ENCODE measurements at regions not wholly inside any gene's neighbourhood (a gene's known extent, or its start where the extent isn't known, plus 50 kb on each side); places are given as distances from the start of the nearest gene placed in this dataset.
"Not testable (repeated sequence)": the region's sequence is repeated elsewhere in the genome, so short reads cannot be mapped to it uniquely, and the experiment has no call there.

DNA sequence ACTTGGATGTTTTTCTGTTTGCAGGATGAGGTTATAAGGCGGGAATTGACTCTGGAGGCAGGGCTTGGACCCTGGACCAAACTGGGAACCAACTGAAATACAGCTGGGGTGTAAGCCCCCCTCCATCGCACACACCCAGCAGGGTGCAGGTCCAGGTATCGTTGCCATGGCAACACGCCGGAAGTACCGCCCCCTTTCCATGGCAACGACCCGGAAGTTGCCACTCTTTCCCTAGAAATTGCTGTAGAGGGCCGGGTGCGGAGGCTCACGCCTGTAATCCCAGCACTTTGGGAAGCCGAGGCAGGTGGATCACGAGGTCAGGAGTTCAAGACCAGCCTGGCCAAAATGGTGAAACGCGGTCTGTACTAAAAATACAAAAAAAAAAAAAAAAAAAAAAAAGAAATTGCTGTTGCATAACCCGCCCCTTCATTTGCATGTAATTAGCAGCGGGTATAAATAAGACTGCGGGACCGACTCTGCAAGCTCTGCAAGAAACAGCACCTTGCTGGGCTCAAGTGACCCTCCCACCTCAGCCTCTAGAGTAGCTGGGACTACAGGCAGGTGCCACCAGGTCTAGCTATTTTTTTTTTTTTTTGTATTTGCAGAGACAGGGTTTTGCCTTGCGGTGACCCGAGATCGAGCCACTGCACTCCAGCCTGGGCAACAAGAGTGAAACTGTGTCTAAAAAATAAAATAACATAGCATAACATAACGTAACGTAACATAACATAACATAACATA lies 139.6 kb downstream of the CRLF2 start:
- no peak for TF ChIP-seq CTCF (IDR thresholded peaks at IDR 0.05; ENCODE audit: insufficient read depth, low read length, poor library complexity, severe bottlenecking)
- Histone ChIP-seq H3K36me3 (ENCODE audit: control insufficient read depth, insufficient read depth, low read length) (no peaks in the 10 kb centered on the region), H3K27me3 (ENCODE audit: control insufficient read depth, insufficient read depth, low read length) (no peaks in the 10 kb centered on the region), H3K4me3 (ENCODE audit: low read depth, low read length) (no peak overlapping the region)
- DNase-seq (ENCODE audit: low read depth) = no peak

DNA sequence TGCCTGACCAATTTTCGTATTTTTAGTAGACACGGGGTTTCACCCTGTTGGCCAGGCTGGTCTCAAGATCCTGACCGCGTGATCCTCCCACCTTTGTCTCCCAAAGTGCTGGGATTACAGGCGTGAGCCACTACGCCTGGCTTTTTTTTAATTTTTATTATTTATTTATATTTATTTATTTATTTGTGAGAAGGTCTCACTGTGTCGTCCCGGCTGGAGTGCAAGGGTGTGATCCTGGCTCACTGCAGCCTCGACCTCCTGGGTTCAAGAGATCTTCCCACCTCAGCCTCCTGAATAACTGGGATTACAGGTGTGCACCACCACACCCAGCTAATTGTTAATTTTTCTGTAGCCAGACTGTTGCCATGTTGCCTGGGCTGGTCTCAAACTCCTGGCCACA lies 141.1 kb downstream of the CRLF2 start:
- Histone ChIP-seq H3K27me3 (ENCODE audit: control insufficient read depth, insufficient read depth, low read length) (no peaks in the 10 kb centered on the region), H3K4me3 (ENCODE audit: low read depth, low read length) (no peak overlapping the region), H3K36me3 (ENCODE audit: control insufficient read depth, insufficient read depth, low read length) (no peaks in the 10 kb centered on the region)
- no peak for DNase-seq (ENCODE audit: low read depth)
- no peak for TF ChIP-seq CTCF (IDR thresholded peaks at IDR 0.05; ENCODE audit: insufficient read depth, low read length, poor library complexity, severe bottlenecking)

DNA sequence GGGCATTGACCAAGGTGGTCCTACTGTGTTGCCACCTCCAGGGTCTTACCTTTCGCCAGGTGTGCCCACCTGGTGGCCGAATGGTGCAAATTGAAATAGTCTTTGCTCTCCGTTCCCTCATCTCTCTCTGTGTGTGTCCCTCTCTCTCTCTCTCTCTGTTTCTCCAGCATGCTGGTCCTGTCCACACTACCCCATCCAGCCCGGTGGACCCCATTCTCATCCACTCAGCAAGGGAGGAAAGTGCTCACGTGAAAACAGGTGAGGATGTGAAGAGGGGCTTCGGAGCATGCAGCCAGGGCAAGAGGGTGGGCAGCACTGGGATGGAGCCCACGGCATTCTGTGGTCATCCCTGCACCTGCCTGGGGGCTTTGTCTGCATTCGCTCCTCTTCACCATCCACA lies 150.1 kb downstream of the CRLF2 start:
- no peaks in the 10 kb centered on the region for H3K27me3 ChIP-seq (ENCODE audit: control insufficient read depth, insufficient read depth, low read length)
- no peak for TF ChIP-seq CTCF (IDR thresholded peaks at IDR 0.05; ENCODE audit: insufficient read depth, low read length, poor library complexity, severe bottlenecking)
- no peaks in the 10 kb centered on the region for H3K36me3 ChIP-seq (ENCODE audit: control insufficient read depth, insufficient read depth, low read length)
- H3K4me3 ChIP-seq (ENCODE audit: low read depth, low read length) = no peak overlapping the region
- DNase-seq (ENCODE audit: low read depth) = no peak

GRCh38 chrX:1060562-1060960 lies 151.9 kb downstream of the CRLF2 start:
- no peak for DNase-seq (ENCODE audit: low read depth)
- H3K36me3 ChIP-seq (ENCODE audit: control insufficient read depth, insufficient read depth, low read length) = no peaks in the 10 kb centered on the region
- no peaks in the 10 kb centered on the region for H3K27me3 ChIP-seq (ENCODE audit: control insufficient read depth, insufficient read depth, low read length)
- no peak overlapping the region for H3K4me3 ChIP-seq (ENCODE audit: low read depth, low read length)
- no peak for TF ChIP-seq CTCF (IDR thresholded peaks at IDR 0.05; ENCODE audit: insufficient read depth, low read length, poor library complexity, severe bottlenecking)

DNA sequence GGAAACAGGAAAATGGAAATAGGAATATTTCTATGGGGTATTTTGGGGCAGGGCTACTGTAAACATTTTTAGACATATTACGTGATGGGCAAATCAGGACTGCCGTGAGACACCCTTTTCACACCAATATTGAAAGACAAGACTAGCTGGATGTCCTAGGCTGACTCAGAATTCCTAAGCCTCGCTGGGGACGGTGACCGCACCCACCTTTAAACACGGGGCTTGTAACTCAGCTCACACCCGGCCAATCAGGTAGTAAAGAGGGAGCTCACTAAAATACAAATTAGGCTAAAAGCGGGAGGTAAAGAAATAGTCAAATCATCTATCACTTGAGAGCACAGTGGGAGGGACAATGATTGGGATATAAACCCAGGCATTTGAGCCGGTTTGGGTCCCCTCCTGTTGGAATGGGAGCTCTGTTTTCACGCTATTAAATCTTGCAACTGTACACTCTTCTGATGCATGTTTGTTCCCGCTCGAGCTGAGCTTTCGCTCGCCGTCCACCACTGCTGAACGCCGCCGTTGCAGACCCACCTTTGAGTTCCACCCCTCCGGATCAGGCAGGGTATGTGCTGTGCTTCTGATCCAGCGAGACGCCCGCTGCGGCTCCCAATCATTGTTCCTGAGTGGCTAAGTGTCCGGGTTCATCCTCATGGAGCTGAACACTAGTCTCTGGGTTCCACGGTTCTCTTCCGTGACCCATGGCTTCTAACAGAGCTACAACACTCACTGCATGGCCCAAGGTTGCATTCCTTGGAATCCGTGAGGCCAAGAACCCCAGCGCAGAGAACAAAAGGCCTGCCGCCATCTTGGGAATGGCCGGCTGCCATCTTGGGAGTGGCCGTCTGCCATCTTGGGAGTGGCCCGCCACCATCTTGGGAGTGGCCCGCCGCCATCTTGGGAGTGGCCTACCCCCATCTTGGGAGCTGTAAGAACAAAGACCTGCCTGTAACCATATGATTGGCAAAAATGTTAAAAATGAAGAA lies 152.6 kb downstream of the CRLF2 start:
- TF ChIP-seq CTCF (IDR thresholded peaks at IDR 0.05; ENCODE audit: insufficient read depth, low read length, poor library complexity, severe bottlenecking) = no peak
- Histone ChIP-seq H3K4me3 (ENCODE audit: low read depth, low read length) (no peak overlapping the region), H3K36me3 (ENCODE audit: control insufficient read depth, insufficient read depth, low read length) (no peaks in the 10 kb centered on the region), H3K27me3 (ENCODE audit: control insufficient read depth, insufficient read depth, low read length) (no peaks in the 10 kb centered on the region)
- DNase-seq (ENCODE audit: low read depth) = no peak

- H3K36me3 ChIP-seq (ENCODE audit: control insufficient read depth, insufficient read depth, low read length) = not testable (repeated sequence)
These were observed 158.8 kb downstream of the CRLF2 start for GRCh38 chrX:1053600-1053999.

More at GRCh38 chrX:1053600-1053999, 158.8 kb downstream of the CRLF2 start:
- not testable (repeated sequence) for H3K27me3 ChIP-seq (ENCODE audit: control insufficient read depth, insufficient read depth, low read length); H3K4me3 ChIP-seq (ENCODE audit: low read depth, low read length); DNase-seq (ENCODE audit: low read depth)
